K562 (cell line): ENCODE measurements at regions not wholly inside any gene's neighbourhood (a gene's known extent, or its start where the extent isn't known, plus 50 kb on each side); places are given as distances from the start of the nearest gene placed in this dataset.

Experiments used
- ATAC-seq: fragments of 200-7000 bp; cut with Tn5 transposase; 3 replicates; pipeline ENCODE4 v1.9.1; 2020; ENCODE audit warnings: moderate library complexity
- BruUV-seq: library from RNA; stranded (reverse); fragments of 400-500 nt; replicated peaks from 2 replicates; lab custom pipeline; 2021; lab: Mats Ljungman, UMichigan
- CTCF ChIA-PET: fragments of 300-600 bp; formaldehyde crosslinking; extraction: SDS; loops from one replicate; lab custom pipeline; 2021; ENCODE audit warnings: low intra/inter-chr PET ratio; lab: Yijun Ruan, JAX
- POLR2A ChIA-PET: fragments of 300-600, 350-650 bp; sonication (Branson Sonifier 250); formaldehyde crosslinking; extraction: SDS; loops from one replicate; lab custom pipeline; 2021; ENCODE audit warnings: antibody characterized with exemption, inconsistent platforms; lab: Yijun Ruan, JAX
- DNase-seq, 4 experiments: peaks; one replicate each; pipeline versions ENCODE4 v3.0.0 to v3.0.0-alpha.2; 2011 to 2018; ENCODE audit warnings: low spot score in 3 of 4, mixed read lengths in 3 of 4; ENCODE audit errors: extremely low read depth in 1 of 4
- FAIRE-seq: peaks from 2 replicates; lab custom pipeline; 2011; peaks lifted over from hg19 to GRCh38; lab: Jason Lieb, UNC
- H2AFZ ChIP-seq: 2 replicates; pipeline ENCODE4 v1.6.0; 2011; ENCODE audit warnings: low read depth, low read length, control low read depth, inconsistent platforms
- H3K27ac ChIP-seq: fragments of 200-600 bp; 3 replicates; pipeline ENCODE4 v1.8.0; 2011; ENCODE audit warnings: low read depth, mild to moderate bottlenecking, control low read depth, inconsistent platforms, low read length, moderate library complexity, mixed read lengths; ENCODE audit errors: extremely low read depth
- H3K27me3 ChIP-seq, 2 experiments: fragments of 300-600 bp in 1 of 2; 2 replicates in 1 of 2; 3 replicates in 1 of 2; pipeline versions ENCODE4 v1.6.0 to v1.8.0; 2011; ENCODE audit warnings: inconsistent platforms in 2 of 2, low read length in 2 of 2, mild to moderate bottlenecking in 1 of 2, mixed read lengths in 1 of 2, moderate library complexity in 1 of 2; ENCODE audit not compliant: control insufficient read depth in 2 of 2, insufficient read depth in 2 of 2
- H3K36me3 ChIP-seq: fragments of 300-600 bp; 3 replicates; pipeline ENCODE4 v1.8.0; 2011; ENCODE audit warnings: mild to moderate bottlenecking, low read length, inconsistent platforms; ENCODE audit not compliant: control insufficient read depth, insufficient read depth
- H3K4me1 ChIP-seq, 2 experiments: fragments of 200-600 bp in 1 of 2; replicated peaks in 1 of 2; 2 replicates in 1 of 2; 3 replicates in 1 of 2; pipeline versions ENCODE4 v1.5.1 to v1.8.0; 2011; ENCODE audit warnings: inconsistent platforms in 2 of 2, low read length in 2 of 2, mild to moderate bottlenecking in 1 of 2, mixed read lengths in 1 of 2, moderate library complexity in 1 of 2; ENCODE audit not compliant: control insufficient read depth in 2 of 2, insufficient read depth in 2 of 2
- H3K4me2 ChIP-seq: 2 replicates; pipeline ENCODE4 v1.6.1; 2011; ENCODE audit warnings: low read length, control low read depth, inconsistent platforms, mixed read lengths; ENCODE audit not compliant: insufficient read depth
- H3K4me3 ChIP-seq: fragments of 200-600 bp; sonication (generic), shearing (Covaris generic); 2 replicates; pipeline ENCODE4 v1.5.1; 2016; ENCODE audit warnings: control low read depth, inconsistent platforms
- H3K79me2 ChIP-seq: fragments of 200-600 bp; 3 replicates; pipeline ENCODE4 v1.8.0; 2011; ENCODE audit warnings: low read length, inconsistent platforms; ENCODE audit not compliant: control insufficient read depth, insufficient read depth
- H3K9ac ChIP-seq, 2 experiments: 2 replicates each; pipeline versions ENCODE4 v1.6.0 to v1.6.1; 2011; ENCODE audit warnings: low read depth in 2 of 2, low read length in 2 of 2, control low read depth in 1 of 2, inconsistent platforms in 1 of 2, mild to moderate bottlenecking in 1 of 2, mixed read lengths in 1 of 2; ENCODE audit not compliant: insufficient read depth in 1 of 2
- H3K9me1 ChIP-seq: one replicate; pipeline ENCODE4 v1.6.0; 2011; ENCODE audit warnings: inconsistent platforms, mild to moderate bottlenecking, low read length, moderate library complexity; ENCODE audit not compliant: control insufficient read depth, insufficient read depth
- H3K9me3 ChIP-seq: replicated peaks from 2 replicates; pipeline ENCODE4 v1.5.1; 2011; ENCODE audit warnings: low read depth, low read length, inconsistent platforms; ENCODE audit not compliant: control insufficient read depth, insufficient read depth
- H4K20me1 ChIP-seq: replicated peaks from 2 replicates; pipeline ENCODE4 v1.6.1; 2011; ENCODE audit warnings: low read length, inconsistent platforms, mixed read lengths; ENCODE audit not compliant: control insufficient read depth, insufficient read depth
- ZBTB1 ChIP-seq: sonication (generic); formaldehyde crosslinking; IDR thresholded peaks from 2 replicates; pipeline ENCODE4 v1.8.1; 2023; ENCODE audit warnings: missing genetic modification reagents, low read depth, mild to moderate bottlenecking, borderline replicate concordance
- WGBS: fragments of 100-300 bp; shearing (Covaris generic); methylation state at CpG from one replicate; pipeline ENCODE4 v1.1.6; 2016; ENCODE audit warnings: low coverage, mixed read lengths; ENCODE audit not compliant: insufficient coverage; ENCODE audit errors: missing lambda C conversion rate; 5-methylcytosine and 5-hydroxymethylcytosine counted together
- in situ Hi-C: fragments of 300-500 bp; cut with MboI; formaldehyde crosslinking; loops from 4 replicates; pipeline ENCODE4 v1.15.0; 2018; ENCODE audit warnings: inconsistent platforms, mixed read lengths
- intact Hi-C: fragments of 100-400 bp; cut with micrococcal nuclease; formaldehyde crosslinking; loops from 2 replicates; pipeline ENCODE4 v1.14.2; 2022
- TF ChIP-seq, protein P1 (sequence below): fragments of 250-450 bp; sonication (Bioruptor Pico); IDR thresholded peaks from 2 replicates; pipeline ENCODE4 v1.5.0; 2021
- TF ChIP-seq, protein P2 (sequence below): sonication (generic); formaldehyde crosslinking; IDR thresholded peaks from 2 replicates; pipeline ENCODE4 v1.8.0; 2023; ENCODE audit warnings: mild to moderate bottlenecking, missing genetic modification reagents

DNA sequence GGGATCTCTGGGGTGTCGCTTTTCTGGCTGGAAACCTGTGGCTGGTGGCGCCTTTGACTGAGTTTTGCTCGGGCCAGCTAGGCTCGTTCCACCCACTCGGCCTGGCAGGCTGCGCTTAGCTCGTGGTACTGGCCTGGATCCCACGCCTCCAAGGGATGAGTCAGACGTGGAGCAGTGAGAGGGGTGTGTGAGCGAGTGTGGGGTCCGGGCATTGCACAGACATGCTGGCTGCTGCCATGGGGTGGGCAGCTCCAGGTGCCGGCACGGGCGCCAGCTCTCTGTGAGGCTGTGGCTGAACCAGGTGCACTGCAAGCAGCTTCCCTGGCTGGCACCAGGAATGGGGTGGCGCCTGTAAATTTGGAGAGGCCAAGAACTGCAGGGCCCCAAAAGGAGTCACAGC lies 63.1 kb upstream of the CACNA2D1 start:
- H3K4me1 ChIP-seq, result no peaks in the 10 kb centered on the region
- ChIA-PET POLR2A (no interaction called here), CTCF (no interaction called here)
- in situ Hi-C loops, result no loop called here
- H2AFZ ChIP-seq, result no peak overlapping the region
- no peaks in the 10 kb centered on the region for H3K9me1 ChIP-seq
- no TSS peak for BruUV-seq
- FAIRE-seq, result no peak
- H4K20me1 ChIP-seq, result no peaks in the 10 kb centered on the region
- no peaks in the 10 kb centered on the region for H3K79me2 ChIP-seq
- H3K4me2 ChIP-seq, result no peak overlapping the region
- H3K9ac ChIP-seq, result no peak overlapping the region
- no peak for ATAC-seq
- no peak overlapping the region for H3K27ac ChIP-seq
- no peaks in the 10 kb centered on the region; the same call in 1 of the 2 replicates for H3K9me3 ChIP-seq
- WGBS, result under 1% methylated on average over 15 of the region's 15 CpGs
- intact Hi-C loops, result no loop called here
- H3K27me3 ChIP-seq, result no peaks in the 10 kb centered on the region
- no peaks in the 10 kb centered on the region for H3K36me3 ChIP-seq
- H3K4me3 ChIP-seq, result no peak overlapping the region
- DNase-seq, result no peak
- no peak for TF ChIP-seq ZBTB1 (CRISPR knock-in tag)
- TF ChIP-seq, protein P1, sequence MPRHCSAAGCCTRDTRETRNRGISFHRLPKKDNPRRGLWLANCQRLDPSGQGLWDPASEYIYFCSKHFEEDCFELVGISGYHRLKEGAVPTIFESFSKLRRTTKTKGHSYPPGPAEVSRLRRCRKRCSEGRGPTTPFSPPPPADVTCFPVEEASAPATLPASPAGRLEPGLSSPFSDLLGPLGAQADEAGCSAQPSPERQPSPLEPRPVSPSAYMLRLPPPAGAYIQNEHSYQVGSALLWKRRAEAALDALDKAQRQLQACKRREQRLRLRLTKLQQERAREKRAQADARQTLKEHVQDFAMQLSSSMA (CRISPR knock-in tag), result no peak
- TF ChIP-seq, protein P2, sequence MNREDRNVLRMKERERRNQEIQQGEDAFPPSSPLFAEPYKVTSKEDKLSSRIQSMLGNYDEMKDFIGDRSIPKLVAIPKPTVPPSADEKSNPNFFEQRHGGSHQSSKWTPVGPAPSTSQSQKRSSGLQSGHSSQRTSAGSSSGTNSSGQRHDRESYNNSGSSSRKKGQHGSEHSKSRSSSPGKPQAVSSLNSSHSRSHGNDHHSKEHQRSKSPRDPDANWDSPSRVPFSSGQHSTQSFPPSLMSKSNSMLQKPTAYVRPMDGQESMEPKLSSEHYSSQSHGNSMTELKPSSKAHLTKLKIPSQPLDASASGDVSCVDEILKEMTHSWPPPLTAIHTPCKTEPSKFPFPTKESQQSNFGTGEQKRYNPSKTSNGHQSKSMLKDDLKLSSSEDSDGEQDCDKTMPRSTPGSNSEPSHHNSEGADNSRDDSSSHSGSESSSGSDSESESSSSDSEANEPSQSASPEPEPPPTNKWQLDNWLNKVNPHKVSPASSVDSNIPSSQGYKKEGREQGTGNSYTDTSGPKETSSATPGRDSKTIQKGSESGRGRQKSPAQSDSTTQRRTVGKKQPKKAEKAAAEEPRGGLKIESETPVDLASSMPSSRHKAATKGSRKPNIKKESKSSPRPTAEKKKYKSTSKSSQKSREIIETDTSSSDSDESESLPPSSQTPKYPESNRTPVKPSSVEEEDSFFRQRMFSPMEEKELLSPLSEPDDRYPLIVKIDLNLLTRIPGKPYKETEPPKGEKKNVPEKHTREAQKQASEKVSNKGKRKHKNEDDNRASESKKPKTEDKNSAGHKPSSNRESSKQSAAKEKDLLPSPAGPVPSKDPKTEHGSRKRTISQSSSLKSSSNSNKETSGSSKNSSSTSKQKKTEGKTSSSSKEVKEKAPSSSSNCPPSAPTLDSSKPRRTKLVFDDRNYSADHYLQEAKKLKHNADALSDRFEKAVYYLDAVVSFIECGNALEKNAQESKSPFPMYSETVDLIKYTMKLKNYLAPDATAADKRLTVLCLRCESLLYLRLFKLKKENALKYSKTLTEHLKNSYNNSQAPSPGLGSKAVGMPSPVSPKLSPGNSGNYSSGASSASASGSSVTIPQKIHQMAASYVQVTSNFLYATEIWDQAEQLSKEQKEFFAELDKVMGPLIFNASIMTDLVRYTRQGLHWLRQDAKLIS (CRISPR knock-in tag), result no peak
